HCT116 (cell line): ENCODE measurements at regions not wholly inside any gene's neighbourhood (a gene's known extent, or its start where the extent isn't known, plus 50 kb on each side); places are given as distances from the start of the nearest gene placed in this dataset.

Experiments
- CEBPB ChIP-seq: IDR thresholded peaks from 2 replicates; pipeline ENCODE4 v1.6.1; 2012; ENCODE audit warnings: low read depth
- EGR1 ChIP-seq: IDR thresholded peaks from 2 replicates; pipeline ENCODE4 v1.6.1; 2012; ENCODE audit warnings: low read depth
- EZH2 ChIP-seq: fragments of 200-600 bp; sonication (generic); IDR thresholded peaks from 2 replicates; pipeline ENCODE4 v1.6.1; 2017; ENCODE audit warnings: antibody characterized with exemption, mixed run types
- JUND ChIP-seq: IDR thresholded peaks from 2 replicates; pipeline ENCODE4 v1.6.1; 2012
- POLR2A ChIP-seq: IDR thresholded peaks from 2 replicates; pipeline ENCODE4 v1.7.0; 2011; ENCODE audit warnings: borderline replicate concordance; ENCODE audit not compliant: insufficient read depth, insufficient read length; ENCODE audit errors: extremely low read depth
- POLR2AphosphoS5 ChIP-seq: IDR thresholded peaks from 2 replicates; pipeline ENCODE4 v1.6.1; 2011; ENCODE audit warnings: mild to moderate bottlenecking, low read depth, low read length, moderate library complexity
- RAD21 ChIP-seq: IDR thresholded peaks from 2 replicates; pipeline ENCODE4 v1.6.1; 2012; ENCODE audit warnings: low read depth, mild to moderate bottlenecking
- TF ChIP-seq, protein P1 (sequence below): IDR thresholded peaks from 2 replicates; pipeline ENCODE4 v1.6.1; 2012
- TF ChIP-seq, protein P2 (sequence below), 3 experiments: fragments of 200-600 bp in 1 of 3; sonication (generic) in 1 of 3; IDR thresholded peaks in 2 of 3; conservative IDR thresholded peaks in 1 of 3; 2 replicates each; pipeline ENCODE4 v1.5.1; 2012 to 2017; ENCODE audit warnings: low read depth in 2 of 3, low read length in 2 of 3, antibody characterized with exemption in 1 of 3, borderline replicate concordance in 1 of 3, control low read depth in 1 of 3, mild to moderate bottlenecking in 1 of 3, mixed read lengths in 1 of 3, mixed run types in 1 of 3, moderate library complexity in 1 of 3; ENCODE audit not compliant: insufficient read depth in 1 of 3
- TF ChIP-seq, protein P3 (sequence below): IDR thresholded peaks from 2 replicates; pipeline ENCODE4 v1.6.1; 2011; ENCODE audit warnings: mild to moderate bottlenecking, low read length, moderate library complexity; ENCODE audit not compliant: insufficient replicate concordance; ENCODE audit errors: extremely low read depth

DNA sequence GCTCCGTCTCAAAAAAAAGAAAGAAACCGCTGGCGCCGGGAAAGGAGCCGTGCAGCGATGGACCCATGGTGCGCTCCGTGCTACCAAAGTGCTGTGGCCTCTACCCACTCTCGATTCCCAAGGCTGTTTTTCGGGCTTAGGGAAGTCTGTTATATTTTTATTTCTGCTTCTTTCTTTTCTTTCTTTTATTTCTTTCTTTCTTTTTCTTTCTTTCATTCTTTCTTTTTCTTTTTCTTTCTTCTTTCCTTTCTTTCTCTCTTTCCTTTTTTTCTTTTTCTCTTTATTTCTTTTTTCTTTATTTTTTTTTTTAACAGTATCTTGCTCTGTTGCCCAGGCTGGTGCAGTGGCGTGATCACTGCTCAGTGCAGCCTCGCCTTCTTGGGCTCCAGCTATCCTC lies 87.5 kb downstream of the ANXA2R start:
- no peak for TF ChIP-seq JUND
- no peak for TF ChIP-seq POLR2AphosphoS5
- TF ChIP-seq, protein P1, sequence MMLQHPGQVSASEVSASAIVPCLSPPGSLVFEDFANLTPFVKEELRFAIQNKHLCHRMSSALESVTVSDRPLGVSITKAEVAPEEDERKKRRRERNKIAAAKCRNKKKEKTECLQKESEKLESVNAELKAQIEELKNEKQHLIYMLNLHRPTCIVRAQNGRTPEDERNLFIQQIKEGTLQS: no peak
- no peak for TF ChIP-seq POLR2A
- TF ChIP-seq, protein P2, sequence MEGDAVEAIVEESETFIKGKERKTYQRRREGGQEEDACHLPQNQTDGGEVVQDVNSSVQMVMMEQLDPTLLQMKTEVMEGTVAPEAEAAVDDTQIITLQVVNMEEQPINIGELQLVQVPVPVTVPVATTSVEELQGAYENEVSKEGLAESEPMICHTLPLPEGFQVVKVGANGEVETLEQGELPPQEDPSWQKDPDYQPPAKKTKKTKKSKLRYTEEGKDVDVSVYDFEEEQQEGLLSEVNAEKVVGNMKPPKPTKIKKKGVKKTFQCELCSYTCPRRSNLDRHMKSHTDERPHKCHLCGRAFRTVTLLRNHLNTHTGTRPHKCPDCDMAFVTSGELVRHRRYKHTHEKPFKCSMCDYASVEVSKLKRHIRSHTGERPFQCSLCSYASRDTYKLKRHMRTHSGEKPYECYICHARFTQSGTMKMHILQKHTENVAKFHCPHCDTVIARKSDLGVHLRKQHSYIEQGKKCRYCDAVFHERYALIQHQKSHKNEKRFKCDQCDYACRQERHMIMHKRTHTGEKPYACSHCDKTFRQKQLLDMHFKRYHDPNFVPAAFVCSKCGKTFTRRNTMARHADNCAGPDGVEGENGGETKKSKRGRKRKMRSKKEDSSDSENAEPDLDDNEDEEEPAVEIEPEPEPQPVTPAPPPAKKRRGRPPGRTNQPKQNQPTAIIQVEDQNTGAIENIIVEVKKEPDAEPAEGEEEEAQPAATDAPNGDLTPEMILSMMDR (IDR thresholded peaks at IDR 0.05 in 2 of 3, conservative IDR thresholded peaks at IDR 0.05 in 1 of 3; ENCODE audit: borderline replicate concordance in 1 of 3, insufficient read depth in 1 of 3, low read depth in 2 of 3, low read length in 2 of 3): no peak
- no peak for TF ChIP-seq EZH2
- TF ChIP-seq, protein P3, sequence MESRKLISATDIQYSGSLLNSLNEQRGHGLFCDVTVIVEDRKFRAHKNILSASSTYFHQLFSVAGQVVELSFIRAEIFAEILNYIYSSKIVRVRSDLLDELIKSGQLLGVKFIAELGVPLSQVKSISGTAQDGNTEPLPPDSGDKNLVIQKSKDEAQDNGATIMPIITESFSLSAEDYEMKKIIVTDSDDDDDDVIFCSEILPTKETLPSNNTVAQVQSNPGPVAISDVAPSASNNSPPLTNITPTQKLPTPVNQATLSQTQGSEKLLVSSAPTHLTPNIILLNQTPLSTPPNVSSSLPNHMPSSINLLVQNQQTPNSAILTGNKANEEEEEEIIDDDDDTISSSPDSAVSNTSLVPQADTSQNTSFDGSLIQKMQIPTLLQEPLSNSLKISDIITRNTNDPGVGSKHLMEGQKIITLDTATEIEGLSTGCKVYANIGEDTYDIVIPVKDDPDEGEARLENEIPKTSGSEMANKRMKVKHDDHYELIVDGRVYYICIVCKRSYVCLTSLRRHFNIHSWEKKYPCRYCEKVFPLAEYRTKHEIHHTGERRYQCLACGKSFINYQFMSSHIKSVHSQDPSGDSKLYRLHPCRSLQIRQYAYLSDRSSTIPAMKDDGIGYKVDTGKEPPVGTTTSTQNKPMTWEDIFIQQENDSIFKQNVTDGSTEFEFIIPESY: no peak
- TF ChIP-seq RAD21: no peak
- TF ChIP-seq EGR1: no peak
- TF ChIP-seq CEBPB: no peak
